Upper lobe of left lung (tissue), 4 donors: ENCODE measurements at regions not wholly inside any gene's neighbourhood (a gene's known extent, or its start where the extent isn't known, plus 50 kb on each side); places are given as distances from the start of the nearest gene placed in this dataset.

ENCODE experiments used
- CTCF ChIP-seq, 6 experiments: fragments of 450-650 bp in 4 of 6; fragments of 200-600 bp in 2 of 6; sonication (generic) in 2 of 6; IDR thresholded peaks; one replicate each; pipeline ENCODE4 v1.5.1; 2016 to 2019; ENCODE audit warnings: antibody characterized with exemption in 6 of 6
- POLR2AphosphoS5 ChIP-seq, 2 donors: sonication (generic); formaldehyde crosslinking; IDR thresholded peaks; one replicate each; pipeline ENCODE4 v1.5.1; 2017; ENCODE audit warnings: antibody characterized with exemption in 2 of 2

- no peak for TF ChIP-seq POLR2AphosphoS5 (IDR thresholded peaks at IDR 0.05)
- no peak for TF ChIP-seq CTCF (IDR thresholded peaks at IDR 0.05)
Measured at GRCh38 chr9:82524407-82524806, 535.8 kb downstream of the SPATA31D1 start.
